ENCODE measurements at regions not wholly inside any gene's neighbourhood (a gene's known extent, or its start where the extent isn't known, plus 50 kb on each side); places are given as distances from the start of the nearest gene placed in this dataset.

GRCh38 chr13:107851670-107852069 lies 363.7 kb downstream of the LIG4 start:
- no peak overlapping the region for H3K4me3 ChIP-seq (replicated peaks in 1 of 3; ENCODE audit: insufficient read depth in 1 of 3, low read depth in 1 of 3, low read length in 3 of 3)
- FAIRE-seq (no peak), DNase-seq (ENCODE audit: low read depth, low spot score) (no peak)
- no peak overlapping the region for H2AFZ ChIP-seq (ENCODE audit: low read depth, low read length)
- no peaks in the 10 kb centered on the region for H3K9me3 ChIP-seq (replicated peaks; ENCODE audit: control insufficient read depth, insufficient read depth, low read length)
- H3K4me2 ChIP-seq (ENCODE audit: insufficient read depth, low read length) = no peak overlapping the region
- H3K79me2 ChIP-seq (ENCODE audit: control insufficient read depth, insufficient read depth, low read length) = no peaks in the 10 kb centered on the region
- H3K4me1 ChIP-seq (ENCODE audit: control insufficient read depth, extremely low read depth, insufficient read depth, low read length) = peaks cover 7% of the 10 kb centered on the region
- BruUV-seq (replicated peaks) = no TSS peak
- intact Hi-C loops (cut with micrococcal nuclease) = no loop called here
- no peaks in the 10 kb centered on the region for H3K36me3 ChIP-seq (ENCODE audit: control insufficient read depth in 2 of 2, extremely low read depth in 1 of 2, insufficient read depth in 2 of 2, low read length in 2 of 2)
- no peaks in the 10 kb centered on the region for H3K9me1 ChIP-seq (replicated peaks; ENCODE audit: control insufficient read depth, extremely low read depth, insufficient read depth, low read length)
- H3K27ac ChIP-seq (ENCODE audit: insufficient read depth, low read depth, low read length) = no peak overlapping the region
- no peak overlapping the region for H3K9ac ChIP-seq (replicated peaks; ENCODE audit: extremely low read depth, insufficient read depth, low read length)
- H4K20me1 ChIP-seq (replicated peaks; ENCODE audit: control insufficient read depth, extremely low read depth, insufficient read depth, low read length) = no peaks in the 10 kb centered on the region
- POLR2A ChIA-PET = no interaction called here
- TF ChIP-seq MAX (IDR thresholded peaks at IDR 0.05; ENCODE audit: insufficient read depth, insufficient read length) (no peak), POLR2AphosphoS5 (IDR thresholded peaks at IDR 0.05; ENCODE audit: insufficient read depth, low read depth, low read length) (no peak), POLR2A (IDR thresholded peaks at IDR 0.05; ENCODE audit: low read depth, low read length) (no peak), GATA2 (IDR thresholded peaks at IDR 0.05; ENCODE audit: insufficient read depth, insufficient read length, low read depth, low read length) (no peak), CTCF (IDR thresholded peaks at IDR 0.05; ENCODE audit: extremely low read depth in 1 of 2, insufficient read depth in 1 of 2, low read depth in 1 of 2, low read length in 2 of 2) (no peak)
- no peaks in the 10 kb centered on the region for H3K27me3 ChIP-seq (ENCODE audit: control insufficient read depth in 2 of 2, insufficient read depth in 2 of 2, low read length in 2 of 2)
- CTCF ChIA-PET = interaction anchor here (1.2 kb wide), 1 partner anchor 11 kb away, joined by 3 read pairs; no protein-coding TSS in a partner anchor
- dilution Hi-C loops (cut with MboI; ENCODE audit: extremely low pct_ligation_motif_present, low sequenced_read_pairs) = no loop called here

GRCh38 chr13:107847406-107847805 lies 367.9 kb downstream of the LIG4 start:
- Histone ChIP-seq H3K4me1 (ENCODE audit: control insufficient read depth, extremely low read depth, insufficient read depth, low read length) (peaks cover 6% of the 10 kb centered on the region), H3K9me3 (replicated peaks; ENCODE audit: control insufficient read depth, insufficient read depth, low read length) (no peaks in the 10 kb centered on the region), H3K4me3 (replicated peaks in 1 of 3; ENCODE audit: insufficient read depth in 1 of 3, low read depth in 1 of 3, low read length in 3 of 3) (no peak overlapping the region), H3K9ac (replicated peaks; ENCODE audit: extremely low read depth, insufficient read depth, low read length) (no peak overlapping the region), H3K79me2 (ENCODE audit: control insufficient read depth, insufficient read depth, low read length) (no peaks in the 10 kb centered on the region), H4K20me1 (replicated peaks; ENCODE audit: control insufficient read depth, extremely low read depth, insufficient read depth, low read length) (no peaks in the 10 kb centered on the region), H3K27ac (ENCODE audit: insufficient read depth, low read depth, low read length) (no peak overlapping the region), H3K9me1 (replicated peaks; ENCODE audit: control insufficient read depth, extremely low read depth, insufficient read depth, low read length) (no peaks in the 10 kb centered on the region), H3K4me2 (ENCODE audit: insufficient read depth, low read length) (no peak overlapping the region), H2AFZ (ENCODE audit: low read depth, low read length) (no peak overlapping the region), H3K27me3 (ENCODE audit: control insufficient read depth in 2 of 2, insufficient read depth in 2 of 2, low read length in 2 of 2) (no peaks in the 10 kb centered on the region), H3K36me3 (ENCODE audit: control insufficient read depth in 2 of 2, extremely low read depth in 1 of 2, insufficient read depth in 2 of 2, low read length in 2 of 2) (no peaks in the 10 kb centered on the region)
- CTCF ChIA-PET = interaction anchor here (1.0 to 1.2 kb wide), 2 partner anchors 13 to 19 kb away, joined by 3 read pairs; no protein-coding TSS in a partner anchor
- POLR2A ChIA-PET = interaction anchor here (0.9 kb wide), 1 partner anchor 17 kb away, joined by 3 read pairs; no protein-coding TSS in a partner anchor
- no peak for TF ChIP-seq EZH2 (IDR thresholded peaks at IDR 0.05; ENCODE audit: borderline replicate concordance, low read depth, low read length, severe bottlenecking)
- no peak for TF ChIP-seq MYC (IDR thresholded peaks at IDR 0.05; ENCODE audit: low read depth, low read length)
- TF ChIP-seq CTCF (IDR thresholded peaks at IDR 0.05; ENCODE audit: extremely low read depth in 1 of 2, insufficient read depth in 1 of 2, low read depth in 1 of 2, low read length in 2 of 2) = no peak
- no peak for TF ChIP-seq POLR2A (IDR thresholded peaks at IDR 0.05; ENCODE audit: low read depth, low read length)
- BruUV-seq (replicated peaks) = no TSS peak
- intact Hi-C loops (cut with micrococcal nuclease) (no loop called here), dilution Hi-C loops (cut with MboI; ENCODE audit: extremely low pct_ligation_motif_present, low sequenced_read_pairs) (no loop called here)
- DNase-seq (ENCODE audit: low read depth, low spot score) (no peak), FAIRE-seq (no peak)
